DMS114 treated with DMSO at 0.1 percent for 48 hours (cell line): ENCODE measurements at regions not wholly inside any gene's neighbourhood (a gene's known extent, or its start where the extent isn't known, plus 50 kb on each side); places are given as distances from the start of the nearest gene placed in this dataset.
"Not testable (repeated sequence)": the region's sequence is repeated elsewhere in the genome, so short reads cannot be mapped to it uniquely, and the experiment has no call there.

Source experiments
- DNase-seq: peaks from one replicate; lab custom pipeline; 2025; ENCODE audit not compliant: unreplicated experiment; lab: John Stamatoyannopoulos, UW

DNA sequence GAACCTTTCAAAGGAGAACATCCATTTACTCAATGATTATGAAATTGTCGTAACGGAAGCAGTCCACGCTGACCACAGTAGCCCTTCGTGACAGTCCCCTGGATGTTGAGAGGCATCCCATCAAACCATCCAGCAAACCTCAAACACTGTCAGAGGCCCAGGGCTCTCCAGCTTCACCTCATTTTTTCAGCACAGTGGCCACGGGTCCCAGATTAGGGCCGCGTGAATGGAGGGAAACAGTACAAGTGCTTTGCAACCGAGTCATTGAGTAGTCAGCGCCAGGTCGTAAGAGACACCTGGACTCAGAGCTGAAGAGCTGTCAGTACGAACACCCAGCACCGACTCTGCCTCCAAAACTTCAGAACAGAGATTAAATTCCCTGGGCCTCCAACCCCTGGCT, 552.5 kb upstream of the SALL3 start:
- DNase-seq = no peak

DNA sequence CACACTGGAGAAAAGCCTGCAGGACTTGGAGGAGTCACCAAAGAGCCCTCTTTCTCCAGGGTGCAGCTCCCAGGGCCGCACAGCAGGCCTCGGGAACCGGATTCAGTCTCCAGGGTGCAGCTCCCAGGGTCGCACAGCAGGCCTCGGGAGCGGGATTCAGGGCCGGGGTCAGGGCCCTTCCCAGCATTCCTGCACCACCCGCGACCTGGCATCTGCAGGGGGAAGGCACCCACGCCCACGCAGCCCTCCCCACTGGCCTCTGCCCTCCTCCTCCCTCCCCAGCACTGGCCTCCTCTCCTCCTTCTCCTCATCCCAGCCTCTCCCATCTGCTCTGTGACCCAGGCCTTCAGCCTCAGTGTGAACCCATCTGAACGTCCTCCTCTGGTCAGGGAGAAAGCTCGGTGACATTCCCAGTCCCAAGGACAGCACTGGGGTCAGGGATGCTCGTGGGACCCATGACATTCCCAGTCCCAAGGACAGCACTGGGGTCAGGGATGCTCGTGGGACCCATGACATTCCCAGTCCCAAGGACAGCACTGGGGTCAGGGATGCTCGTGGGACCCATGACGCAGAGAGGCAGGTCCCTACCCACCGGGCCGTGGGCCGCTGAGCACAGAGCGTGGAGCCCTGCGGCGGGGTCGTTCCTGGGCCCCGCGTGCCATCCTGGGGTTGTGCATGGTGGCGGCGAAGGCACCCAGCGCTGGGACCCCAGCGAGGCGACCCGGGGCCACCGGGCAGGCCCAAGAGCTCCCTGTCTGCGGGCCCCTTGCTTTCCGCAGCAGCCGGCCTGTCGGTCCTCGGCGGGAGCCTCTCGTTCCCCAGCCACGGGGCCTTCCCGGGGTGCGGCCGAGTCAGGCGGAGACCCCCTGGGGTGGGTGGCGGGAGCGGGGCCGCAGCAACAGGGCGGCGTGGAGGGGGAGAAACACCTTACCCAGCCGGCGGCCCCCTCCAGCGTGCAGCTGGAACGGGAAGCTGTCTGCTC, 550.2 kb upstream of the SALL3 start:
- DNase-seq = no peak

DNA sequence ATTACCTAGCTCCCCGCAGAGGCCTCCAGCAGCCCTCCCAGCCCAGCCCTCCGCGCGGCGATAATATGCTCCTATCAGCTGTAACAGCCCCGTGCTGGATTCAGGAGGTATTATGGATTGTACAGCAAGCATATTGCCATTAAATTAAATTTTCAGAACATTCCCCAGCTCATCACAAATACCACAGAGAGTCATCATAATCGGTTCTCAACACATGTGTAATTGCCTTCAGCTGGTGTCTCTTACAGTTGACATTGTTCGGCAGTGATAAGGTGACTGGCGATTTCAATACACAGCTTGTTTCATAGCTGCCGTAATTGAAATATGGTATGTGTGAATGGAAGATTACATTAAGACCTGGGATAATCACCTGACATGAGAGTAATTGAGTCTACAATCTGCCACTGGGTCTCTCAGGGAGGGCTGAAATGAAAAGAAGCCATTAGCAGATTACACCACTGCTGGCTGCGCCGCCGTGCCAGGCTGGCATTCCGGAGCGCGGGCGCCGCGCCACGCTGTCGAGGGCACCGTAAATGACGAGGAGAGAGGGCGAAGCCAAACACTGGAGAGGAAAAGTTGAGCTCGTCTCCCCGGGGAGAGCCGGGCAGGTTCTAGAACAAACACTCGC, 549.4 kb upstream of the SALL3 start:
- DNase-seq = no peak

DNA sequence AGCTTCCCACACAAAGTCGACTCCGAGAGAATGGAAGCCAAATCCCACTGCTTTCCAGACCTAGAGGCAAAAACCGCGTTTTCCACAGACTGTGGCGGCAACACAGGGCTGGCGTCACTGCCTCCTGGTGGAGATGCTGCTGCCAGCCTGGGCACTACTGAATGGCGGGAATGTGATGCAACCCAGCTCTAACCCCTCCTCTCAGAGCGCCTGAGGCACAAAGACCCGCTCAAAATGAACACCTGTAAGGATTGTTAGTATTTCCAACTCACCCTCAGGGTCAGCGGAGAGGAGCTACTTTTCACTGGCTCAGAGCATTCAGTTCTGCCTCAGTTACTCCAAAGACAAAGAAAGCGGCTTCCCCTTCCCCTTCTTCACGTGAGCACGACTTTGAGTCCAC, 548.0 kb upstream of the SALL3 start:
- DNase-seq = no peak

DNA sequence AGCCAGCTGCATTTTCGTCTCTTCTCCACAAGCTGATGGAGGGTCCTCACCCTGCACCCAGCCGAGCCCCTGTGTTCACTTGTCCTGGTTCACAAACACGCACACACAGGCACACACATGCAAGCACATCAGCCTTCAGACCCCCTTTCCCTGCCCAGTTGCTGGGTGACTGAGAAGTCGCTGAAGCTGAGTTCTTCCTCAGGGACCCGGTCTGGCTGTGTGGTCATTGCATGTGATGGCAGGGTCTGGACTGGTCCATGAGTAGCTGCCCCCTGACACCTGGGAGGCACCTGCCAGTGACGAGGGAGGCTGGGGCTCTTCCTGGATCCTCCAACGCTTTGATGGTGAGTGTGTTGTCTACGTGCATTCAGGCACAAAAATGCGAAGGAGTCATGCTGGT, 546.1 kb upstream of the SALL3 start:
- no peak for DNase-seq

DNA sequence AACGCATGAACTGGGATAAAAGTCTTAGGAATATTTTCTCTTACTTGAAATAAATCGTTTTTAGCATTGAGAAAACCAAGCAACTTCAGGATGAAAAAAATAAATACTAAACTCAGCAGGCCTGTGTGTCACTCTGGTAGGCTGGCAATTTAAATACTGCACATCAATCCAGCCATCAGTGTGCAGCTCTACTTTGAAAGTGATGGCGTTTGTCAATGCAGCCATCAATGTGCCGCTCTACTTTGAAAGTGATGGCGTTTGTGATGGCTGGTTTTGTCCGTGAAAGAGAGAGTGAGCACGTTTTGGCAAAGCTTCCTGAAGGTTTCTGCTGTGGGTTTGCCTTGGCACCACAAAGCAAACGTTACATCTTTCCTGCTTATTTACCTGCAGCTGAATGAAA, 543.5 kb upstream of the SALL3 start:
- no peak for DNase-seq

DNA sequence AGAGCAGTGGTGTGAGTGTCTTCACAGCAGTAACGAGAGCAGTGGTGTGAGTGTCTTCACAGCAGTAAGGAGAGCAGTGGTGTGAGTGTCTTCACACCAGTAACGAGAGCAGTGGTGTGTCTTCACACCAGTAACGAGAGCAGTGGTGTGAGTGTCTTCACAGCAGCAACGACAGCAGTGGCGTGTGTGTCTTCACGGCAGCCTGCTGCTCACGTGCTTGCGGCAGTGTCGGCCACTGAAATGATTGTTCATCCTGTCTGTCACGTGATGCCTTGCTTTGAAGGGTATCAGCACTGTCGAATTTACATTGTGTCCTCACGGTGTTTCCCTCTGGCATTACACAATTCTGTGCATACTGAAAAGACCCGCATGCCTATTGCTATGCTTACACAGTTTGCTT, 541.4 kb upstream of the SALL3 start:
- not testable (repeated sequence) for DNase-seq

DNA sequence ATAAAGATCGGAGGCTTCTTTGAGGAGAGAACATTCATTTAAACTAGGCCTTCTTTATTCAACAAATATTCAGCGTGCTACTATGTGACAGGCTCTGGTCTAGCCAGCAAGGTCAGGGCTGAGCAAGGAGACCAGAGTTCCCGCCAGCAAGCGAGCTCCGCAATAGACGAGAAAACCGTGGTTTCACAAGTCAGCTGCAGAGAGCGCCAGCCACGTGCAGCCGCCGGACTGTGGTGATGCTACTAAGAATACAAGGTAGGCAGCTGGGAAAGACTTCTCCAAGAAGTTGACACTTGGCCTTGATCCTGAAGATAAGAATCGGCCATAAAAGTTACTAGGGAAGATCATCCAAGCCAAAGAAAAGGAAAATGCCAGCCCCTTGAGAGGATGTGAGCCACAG, 533.7 kb upstream of the SALL3 start:
- DNase-seq = no peak

DNA sequence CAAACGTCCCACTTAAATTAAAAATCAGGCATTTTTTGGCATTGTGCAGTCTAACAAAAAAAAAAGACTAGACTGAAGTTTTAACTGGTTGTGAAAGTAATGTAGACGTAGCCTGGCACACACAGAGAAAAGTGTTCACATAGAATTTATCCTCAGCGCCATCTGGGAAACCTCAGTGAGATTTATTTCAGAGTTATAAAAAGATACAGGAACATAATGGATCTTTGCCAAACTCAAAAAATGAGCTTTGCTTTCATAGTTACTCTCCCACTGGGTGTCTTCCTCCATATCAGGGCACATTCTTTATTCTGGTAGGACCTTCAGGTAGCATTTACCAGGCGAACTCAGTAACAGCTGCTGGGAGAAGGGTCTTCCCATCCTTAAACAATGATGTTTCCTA, 532.4 kb upstream of the SALL3 start:
- DNase-seq = no peak

DNA sequence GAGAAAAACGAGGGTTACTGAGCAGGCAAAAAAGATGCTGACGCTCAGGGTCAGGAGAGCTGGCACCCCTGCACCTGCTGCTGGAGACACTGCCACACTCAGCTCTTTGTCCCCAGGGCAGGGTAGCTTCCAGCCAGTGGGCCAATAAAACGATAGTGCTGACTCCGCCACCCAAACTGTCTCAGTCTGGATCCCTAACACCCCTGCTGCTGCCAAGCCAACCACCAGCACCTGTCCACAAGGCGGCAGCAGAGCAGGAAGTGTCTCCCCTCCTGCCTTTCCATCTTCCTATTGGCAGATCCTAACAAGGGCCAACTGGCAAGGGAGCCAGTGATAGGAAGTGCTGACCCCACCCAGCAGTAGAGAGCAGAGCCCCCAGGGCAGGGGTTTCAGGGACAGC, 531.5 kb upstream of the SALL3 start:
- no peak for DNase-seq

DNA sequence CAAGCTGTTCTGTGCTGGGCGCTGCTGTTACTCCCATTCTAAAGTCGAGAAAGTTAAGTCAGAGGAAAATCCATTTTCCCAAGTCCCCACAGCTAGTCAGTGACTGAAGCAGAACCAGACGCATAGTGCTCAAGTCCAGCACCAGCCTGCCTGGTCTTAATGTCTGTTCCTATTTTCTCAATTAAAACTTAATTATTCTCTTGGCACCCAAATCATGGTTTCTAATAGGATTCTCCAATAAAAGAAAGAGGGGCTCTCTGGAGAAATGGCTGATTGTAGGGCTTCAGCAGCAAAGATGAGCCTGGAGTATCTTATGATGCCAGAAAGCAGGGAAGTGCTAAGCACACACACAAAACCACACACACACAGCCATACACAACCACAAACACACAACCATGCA, 531.0 kb upstream of the SALL3 start:
- DNase-seq = no peak

DNA sequence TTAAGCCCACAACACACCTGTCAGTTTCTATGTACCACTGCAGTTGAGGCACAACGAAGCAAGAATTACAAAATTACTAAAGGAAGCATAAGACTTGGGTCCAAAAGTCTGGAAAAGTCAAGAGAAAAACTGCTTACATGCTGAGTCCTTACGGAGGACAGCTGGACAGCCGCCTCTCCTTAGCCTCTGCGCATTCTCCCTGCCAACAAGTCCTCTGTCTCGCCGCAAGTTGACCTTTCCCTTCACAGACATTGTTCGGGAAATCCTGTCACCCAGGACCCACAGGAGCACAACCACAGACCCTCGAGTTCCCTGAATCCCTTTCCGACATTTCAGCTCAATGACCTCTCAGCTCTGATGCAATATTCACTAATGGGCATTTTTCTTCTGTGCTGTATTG, 525.4 kb upstream of the SALL3 start:
- no peak for DNase-seq

DNA sequence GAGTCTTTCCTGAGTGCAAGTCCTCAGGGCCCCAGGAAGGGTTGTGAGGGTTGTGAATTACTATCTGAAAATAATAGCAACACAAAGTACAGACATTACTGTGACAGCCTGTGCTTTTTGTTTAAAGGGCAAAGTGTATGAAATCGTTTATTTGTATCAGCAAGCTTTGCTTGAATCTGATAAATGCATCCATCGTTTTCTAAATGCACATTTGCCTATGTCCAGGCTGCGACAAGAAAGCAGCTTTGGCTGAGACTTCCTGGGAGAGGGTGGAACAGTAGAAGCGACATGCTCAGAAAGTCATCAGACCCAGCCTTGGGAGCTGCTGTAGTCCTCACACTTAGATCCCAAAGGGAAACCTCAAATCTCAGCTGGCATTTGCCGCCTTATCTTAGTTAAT, 524.2 kb upstream of the SALL3 start:
- DNase-seq = no peak

DNA sequence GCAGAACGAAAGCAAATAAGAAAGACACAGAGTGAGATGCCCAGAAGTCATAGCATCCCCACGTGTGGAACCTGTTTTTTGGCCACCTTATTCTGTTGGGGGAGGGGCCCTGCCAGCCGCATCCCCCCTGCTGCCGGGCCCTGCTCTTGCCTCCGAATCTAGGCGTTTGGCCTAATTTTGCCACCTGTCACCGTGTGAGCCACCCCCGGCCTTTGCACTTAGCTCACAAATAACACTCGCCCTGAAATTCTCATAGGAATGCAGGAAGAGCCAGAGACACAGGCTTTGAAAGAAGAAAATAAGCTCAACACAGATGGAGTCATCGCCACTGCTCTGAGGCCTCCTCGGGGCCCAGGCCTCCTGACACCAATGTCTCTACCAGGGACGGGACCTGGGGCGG, 522.6 kb upstream of the SALL3 start:
- DNase-seq = no peak

DNA sequence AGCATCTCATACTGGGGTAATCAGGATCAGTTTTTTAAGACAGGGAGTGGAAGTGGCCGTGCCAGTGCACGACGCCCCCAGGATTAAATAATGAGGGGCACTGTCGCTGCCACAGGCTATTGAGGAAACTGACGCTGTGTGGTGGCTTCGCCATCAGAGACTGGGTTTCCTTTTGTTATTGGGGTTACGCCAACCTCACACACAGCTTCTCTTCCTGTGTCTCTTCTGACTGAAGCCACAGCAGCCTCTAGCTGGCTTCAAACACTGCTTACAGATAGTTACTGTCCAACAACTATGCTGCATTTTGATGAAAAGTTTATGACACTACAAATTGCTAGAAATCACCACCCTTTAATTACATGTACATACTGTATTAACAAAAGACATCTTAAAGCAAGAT, 521.9 kb upstream of the SALL3 start:
- no peak for DNase-seq

DNA sequence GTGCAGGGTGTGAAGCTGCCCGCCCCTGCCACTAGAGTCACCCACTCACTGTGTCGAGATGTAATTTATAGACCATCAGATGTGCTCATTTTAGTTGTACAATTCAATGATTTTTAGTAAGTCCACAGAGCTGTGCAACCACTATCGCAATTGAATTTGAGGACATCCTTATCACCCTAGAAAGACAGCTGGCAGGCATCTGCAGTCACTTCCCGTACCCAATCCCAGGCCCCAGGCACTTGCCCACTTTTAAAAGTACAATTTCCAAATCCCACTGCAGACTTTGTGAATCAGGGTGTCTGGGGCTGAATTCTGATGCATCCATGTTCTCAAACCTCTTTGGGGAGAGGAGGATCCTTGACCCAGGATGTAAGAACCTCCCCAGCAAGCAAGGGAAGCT, 521.3 kb upstream of the SALL3 start:
- no peak for DNase-seq

DNA sequence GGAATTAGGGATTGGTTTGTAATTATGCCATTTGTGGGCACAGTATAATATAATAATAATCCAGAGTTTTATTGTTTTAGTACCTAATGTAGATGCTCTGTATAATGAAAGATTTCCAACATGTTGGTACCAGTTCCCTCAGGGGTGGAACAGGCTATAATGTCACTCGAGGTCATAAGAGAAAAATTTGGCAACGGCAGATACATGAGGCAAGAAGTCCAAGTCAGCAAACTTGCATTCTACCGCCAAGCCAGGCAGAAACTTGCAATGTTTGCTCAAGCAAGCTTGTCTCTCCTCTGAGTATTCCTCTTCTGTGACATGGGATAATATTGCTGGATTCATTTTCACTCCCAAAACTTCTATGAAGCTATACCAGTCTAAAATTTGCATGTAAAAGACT, 520.0 kb upstream of the SALL3 start:
- no peak for DNase-seq

DNA sequence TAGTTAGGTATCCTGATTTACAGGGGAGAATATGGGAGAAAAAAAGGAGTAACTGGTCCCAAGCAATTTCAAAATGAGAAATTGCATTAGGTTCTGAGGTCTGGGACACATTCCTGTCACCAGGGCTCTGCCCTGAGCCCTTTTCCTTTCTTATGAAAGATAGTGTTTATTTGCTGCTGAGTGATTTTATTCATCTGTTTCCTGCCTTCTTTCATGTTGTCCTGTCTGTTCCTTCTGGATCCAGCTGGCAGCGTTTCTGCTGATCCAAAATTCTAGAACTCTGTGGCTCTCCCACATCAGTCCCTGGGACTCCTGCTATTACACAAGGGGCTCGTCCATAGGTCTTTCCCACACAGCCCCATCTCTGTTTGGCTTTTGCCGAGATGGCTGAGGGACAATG, 519.1 kb upstream of the SALL3 start:
- no peak for DNase-seq

DNA sequence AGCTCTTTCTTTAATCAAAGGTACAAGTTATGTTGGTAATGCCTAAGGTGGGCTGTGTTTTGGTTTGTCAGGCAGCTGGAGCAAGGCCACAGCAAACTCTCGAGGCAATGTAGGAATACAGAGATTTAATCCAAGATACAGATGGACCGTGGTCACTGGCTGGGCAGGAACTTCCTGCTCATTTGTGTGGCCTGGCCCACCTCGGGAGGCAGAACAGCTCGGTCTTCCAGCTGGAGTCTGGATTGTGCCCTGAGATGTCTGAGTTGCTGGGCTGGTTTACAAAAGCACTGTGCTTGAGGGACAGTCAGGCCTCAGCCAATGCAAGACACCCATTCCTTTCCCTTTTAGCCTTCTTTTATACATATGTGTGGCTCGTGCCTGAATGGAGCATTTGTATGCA, 506.1 kb upstream of the SALL3 start:
- no peak for DNase-seq

DNA sequence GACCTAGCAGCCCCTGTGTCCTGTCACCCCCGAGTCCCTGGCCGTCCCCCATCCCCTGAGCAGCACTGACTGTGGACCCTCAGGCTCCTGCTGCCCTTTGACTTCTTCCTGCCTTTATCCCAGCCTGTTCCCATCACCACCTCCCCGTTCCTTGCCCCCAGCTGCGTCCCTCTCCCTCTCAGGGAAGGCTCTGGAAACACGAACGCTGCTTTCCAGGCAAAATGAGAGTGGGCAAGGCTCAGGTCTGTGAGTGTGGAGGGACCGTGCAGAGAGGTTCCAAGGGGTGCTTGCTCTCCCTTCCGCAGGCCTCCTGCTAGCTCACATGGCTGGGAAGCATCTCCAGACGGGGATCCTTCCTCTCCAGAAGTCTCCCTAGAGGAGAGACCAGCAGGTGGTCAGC, 501.8 kb upstream of the SALL3 start:
- no peak for DNase-seq

DNA sequence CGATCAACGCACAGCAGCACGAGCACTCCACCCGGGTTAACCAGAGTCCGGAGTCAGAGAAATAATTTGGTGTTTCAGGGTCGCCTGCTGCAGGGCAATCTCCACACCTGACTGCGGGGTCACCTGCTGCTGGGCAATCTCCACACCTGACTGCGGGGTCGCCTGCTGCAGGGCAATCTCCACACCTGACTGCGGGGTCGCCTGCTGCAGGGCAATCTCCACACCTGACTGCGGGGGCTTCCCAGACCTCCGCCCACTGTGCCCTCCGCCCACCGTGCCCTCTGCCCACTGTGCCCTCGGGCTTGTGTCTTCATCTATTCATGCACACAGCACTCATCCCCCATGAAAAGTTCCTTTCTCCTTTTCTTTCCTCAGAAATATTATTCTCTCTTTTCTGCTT, 500.2 kb upstream of the SALL3 start:
- no peak for DNase-seq

DNA sequence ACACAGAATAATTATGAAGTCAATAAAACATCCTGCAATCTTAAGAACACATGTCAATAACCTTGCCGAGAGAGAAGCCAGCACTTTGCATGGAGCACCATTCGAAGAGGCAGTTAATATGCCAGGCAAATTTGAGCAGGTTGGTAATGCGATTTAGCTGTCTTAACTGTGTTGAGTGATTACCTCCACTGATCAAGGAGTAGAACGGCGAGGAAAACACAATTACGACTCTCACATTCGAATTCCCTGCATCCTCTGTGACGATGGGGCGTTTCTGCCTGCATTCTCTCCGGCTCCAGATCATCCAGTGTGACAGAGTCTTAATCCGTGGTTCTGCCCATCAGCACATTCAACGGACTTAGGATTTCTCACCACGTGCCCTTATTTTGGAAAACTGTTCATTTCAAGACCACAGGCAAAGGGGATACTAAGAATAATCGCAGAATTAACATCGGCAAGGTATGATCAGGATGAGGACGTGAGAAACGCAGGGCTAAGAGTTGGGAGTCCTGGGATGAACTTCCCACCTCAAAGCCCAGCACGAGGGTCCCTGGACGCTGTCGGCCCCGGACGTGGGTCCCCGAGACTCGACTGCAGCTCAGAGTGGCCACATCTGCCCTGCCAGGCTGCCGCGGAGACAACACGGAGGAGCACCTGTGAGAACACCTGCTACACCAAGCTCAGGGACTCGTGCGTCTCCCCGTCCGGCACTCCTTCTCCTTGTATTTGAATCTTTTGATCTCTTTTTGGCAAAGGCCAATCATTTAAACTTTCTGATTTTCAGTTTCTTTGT, 499.2 kb upstream of the SALL3 start:
- no peak for DNase-seq
